HG03571 (cell line): ENCODE measurements at regions not wholly inside any gene's neighbourhood (a gene's known extent, or its start where the extent isn't known, plus 50 kb on each side); places are given as distances from the start of the nearest gene placed in this dataset.
"Not testable (repeated sequence)": the region's sequence is repeated elsewhere in the genome, so short reads cannot be mapped to it uniquely, and the experiment has no call there.

ENCODE experiments used
- ATAC-seq: cut with Tn5 transposase; IDR thresholded peaks from one replicate; pipeline ENCODE4 v1.9.1; 2021; ENCODE audit not compliant: unreplicated experiment

DNA sequence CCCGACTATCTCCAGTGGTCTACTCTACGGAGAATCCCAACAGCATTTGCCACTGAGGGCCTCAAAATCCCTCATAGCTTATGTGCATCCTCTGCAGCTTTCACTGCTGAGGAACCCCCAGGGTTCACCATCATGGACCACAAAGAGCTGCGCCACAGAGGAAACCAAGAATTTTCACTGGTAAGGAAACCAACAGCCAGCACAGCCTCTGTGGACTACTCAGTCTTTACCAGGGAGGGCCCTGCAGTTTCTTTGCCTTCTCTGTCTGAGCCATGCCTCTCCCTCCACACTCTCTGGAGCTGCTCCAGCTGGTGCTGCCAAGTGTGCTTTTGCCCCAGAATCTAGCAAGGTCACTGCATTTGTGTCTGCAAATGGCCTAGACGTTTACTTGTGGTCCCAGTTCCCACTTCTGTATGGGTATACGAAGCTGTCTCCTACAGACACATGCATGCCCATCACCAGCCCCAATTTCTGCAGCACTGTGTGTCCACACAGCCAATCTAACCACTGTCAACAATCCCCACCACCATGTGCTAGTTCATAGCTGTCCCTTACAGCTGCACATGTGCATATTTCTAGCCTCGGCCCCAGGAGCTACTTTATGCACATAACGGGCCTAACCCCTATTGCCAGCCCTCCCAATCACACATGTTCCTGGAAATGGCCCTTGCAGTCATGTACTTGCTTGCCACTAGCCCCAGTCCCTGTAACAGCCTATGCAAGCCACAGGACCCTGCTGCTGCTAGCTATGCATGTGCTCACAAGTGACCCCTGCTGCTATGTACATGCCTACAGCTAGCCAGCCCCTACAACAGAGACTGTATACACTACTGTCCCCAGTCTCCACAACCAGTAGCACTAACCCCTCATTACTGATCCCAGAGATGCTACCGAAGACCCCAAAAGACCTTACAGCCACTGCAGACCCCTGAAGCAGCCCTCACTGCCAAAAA is 1437.4 kb downstream of the CDH11 start:
- ATAC-seq: no peak

DNA sequence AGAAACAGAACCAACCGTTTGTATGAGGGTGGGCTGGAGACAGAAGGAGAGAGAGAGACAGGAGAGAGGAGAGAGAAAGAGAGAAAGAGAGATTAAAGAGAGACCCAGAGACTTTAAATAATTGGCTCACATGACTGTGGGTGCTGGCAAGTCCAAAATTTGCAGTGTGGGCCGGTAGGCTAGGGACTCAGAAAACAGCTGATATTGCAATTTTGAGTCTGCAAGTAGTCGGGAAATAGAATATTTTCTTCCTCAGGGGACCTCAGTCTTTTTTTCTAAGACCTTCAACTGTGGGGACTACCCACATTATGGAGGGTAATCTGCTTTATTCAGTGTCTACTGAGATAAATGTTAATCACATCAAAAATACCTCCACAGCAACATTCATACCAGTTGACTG is 1439.0 kb downstream of the CDH11 start:
- no peak for ATAC-seq

DNA sequence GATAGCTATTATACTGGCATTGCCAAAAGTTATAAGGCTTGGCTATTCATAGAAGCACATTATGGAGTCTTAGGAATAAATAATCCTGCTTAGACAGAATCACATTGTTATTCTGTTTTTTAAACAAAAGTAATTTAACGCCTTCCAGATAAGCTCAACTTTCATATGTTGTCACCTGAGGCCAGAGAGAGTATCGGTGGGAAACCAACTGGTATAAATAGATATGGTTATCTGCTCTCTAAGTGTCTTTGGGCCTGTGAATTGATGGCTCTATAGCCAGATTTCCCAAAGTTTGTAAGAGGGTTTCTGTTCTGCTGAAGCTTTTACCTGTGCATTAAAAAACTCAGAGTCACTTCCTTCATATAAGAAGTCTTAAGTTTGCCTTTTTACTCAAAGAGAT is 1449.4 kb downstream of the CDH11 start:
- no peak for ATAC-seq

DNA sequence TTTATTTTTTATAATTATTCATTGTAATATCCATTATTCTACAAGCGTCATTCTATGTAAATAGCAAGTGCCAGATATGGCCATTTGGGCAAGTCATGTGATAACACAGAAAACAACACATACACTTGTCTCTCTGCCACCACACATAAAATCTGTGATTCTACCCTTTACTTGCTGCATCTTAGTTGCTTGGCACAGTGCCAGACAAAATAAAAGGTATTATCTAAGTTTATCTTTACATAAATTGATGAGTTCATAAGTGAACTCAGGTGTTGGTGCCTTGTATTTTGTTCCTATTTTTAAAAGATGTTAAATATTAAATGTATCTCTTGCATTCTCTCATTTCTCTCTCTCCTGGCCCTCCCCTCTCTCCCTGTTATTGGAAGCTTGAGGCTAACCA is 1458.7 kb downstream of the CDH11 start:
- ATAC-seq: no peak

DNA sequence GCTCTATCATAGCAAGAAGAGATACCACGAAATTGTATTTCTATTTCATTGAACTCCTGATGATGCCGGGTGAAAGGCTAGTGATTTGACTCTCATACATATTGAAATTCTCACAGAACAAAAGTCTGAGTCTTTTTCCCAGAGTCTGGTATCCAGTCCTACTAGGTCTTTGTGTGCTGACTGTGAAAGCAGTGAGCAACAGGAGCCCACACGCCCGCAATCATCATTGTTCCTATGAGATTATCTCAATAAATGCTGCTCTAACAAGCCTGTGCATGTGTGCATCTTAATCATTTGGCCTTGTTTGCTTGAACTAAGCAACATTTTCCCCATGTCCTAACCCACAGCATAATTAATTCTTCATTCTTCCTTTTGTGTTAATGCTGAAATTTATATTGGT is 1466.0 kb downstream of the CDH11 start:
- no peak for ATAC-seq

DNA sequence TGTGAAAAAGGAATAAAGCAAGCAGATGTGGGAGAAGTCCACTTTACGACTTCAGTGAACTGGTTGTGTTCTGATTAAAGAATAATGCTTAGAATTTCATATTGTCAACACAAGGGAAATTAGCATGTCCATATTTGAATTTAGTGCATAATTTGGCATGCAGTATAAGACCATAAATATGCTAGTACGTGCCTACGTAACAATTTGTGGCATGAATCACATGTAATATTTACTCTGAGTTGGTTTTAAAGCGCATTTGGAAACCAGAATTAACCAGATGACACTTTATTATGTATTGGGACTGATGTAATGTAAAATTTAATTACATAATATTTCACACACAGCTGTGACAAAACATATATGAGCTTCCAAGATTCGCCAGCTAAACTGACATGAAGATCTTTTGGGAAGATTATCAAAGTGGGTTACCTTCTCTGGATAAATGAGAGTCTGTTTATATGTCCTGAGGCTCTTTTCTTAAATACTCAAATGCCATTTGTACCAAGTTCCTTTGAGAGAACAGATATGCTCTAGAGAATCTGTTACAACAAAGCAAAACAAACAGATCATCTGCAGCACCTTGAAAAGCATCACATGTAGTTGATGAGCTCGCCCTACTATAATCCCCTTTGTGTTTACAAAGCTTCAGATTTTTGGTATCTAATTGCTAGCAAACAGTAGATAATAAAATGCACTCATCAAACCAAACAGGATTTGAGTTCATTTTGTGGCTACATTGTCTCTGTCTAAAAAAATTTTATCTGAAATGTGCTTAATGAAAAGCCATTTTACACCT is 1468.6 kb downstream of the CDH11 start:
- no peak for ATAC-seq

DNA sequence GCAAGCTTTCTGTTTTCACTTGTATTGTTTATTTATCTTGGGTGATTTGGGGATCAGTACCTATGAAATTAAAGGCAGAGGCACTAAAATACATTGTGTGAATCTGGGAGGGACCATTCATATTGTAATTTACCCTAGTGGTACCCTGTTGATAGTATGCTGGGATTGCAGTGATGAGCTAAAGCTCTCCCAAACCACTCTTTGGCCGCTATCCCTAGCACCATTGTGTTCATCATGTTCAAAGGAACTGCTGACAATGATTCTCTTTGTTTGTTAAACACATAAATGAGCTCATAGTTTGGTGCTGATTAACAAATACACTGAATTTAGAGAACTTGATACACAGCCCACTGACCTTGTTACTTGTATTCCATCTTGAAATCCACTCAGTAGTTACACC is 1469.8 kb downstream of the CDH11 start:
- ATAC-seq: no peak

DNA sequence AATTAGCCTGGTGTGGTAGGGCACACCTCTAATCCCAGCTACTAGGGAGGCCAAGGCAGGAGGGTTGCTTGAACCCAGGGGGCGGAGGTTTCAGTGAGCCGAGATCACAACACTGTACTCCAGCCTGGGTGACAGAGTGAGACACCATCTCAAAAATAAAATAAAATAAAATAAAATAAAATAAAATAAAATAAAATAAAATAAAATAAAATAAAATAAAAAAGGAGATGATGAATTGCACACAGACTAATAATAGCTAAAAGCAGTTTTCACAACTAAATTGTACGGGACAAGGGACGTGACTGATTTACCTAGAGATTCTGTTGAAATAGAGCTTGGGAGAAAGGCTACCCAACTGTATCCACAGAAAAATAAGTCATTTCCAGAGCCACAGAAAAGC is 1471.3 kb downstream of the CDH11 start:
- no peak for ATAC-seq

DNA sequence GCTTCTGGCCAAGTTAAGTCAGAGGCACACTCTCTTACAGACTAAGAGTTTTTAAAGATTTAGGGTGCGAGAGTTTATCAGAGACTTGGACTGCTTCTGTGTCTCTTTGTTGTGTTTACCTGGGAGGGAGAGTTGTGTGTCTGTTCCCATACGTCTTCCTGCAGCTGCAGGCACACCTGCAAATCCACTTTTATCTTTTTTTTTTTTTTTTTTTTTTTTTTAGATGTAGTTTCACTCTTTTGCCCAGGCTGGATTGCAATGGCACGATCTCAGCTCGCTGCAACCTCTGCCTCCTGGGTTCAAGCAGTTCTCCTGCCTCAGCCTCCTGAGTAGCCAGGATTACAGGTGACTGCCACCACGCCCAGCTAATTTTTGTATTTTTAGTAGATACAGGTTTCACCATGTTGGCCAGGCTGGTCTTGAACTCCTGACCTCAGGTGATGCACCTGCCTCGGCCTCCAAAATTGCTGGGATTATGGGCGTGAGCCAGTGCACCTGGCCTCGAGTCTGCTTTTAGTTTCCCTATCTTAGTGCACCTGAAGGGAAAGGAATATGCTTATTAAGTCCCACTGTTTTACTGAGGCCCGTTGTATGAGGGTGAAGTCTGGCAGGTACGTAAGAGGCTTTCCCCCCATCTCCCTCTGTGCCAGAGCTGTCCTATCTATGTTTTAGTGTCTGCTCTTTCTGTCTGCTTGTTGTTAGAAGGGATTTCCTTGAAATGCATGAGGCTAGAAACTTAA is 1488.0 kb downstream of the CDH11 start:
- not testable (repeated sequence) for ATAC-seq

DNA sequence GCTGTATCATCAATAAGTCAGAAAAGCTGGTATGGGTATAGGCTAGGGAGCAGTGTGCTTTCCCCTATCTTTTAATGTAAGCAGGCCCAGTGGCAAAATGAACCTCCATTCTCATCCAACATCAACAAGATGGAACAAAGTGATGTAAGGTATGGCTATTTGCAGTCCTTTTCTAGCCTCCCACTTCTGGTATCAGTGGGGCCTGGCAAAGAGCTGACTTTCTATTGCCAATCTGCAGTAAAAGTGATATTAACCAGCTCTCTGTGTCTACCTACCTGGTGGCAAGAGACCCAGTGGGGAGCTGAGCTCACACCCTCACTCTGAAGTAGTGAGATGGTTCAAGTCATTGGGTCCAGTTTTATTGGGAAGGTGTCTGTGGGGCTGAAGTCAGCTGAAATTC is 1492.6 kb downstream of the CDH11 start:
- no peak for ATAC-seq

DNA sequence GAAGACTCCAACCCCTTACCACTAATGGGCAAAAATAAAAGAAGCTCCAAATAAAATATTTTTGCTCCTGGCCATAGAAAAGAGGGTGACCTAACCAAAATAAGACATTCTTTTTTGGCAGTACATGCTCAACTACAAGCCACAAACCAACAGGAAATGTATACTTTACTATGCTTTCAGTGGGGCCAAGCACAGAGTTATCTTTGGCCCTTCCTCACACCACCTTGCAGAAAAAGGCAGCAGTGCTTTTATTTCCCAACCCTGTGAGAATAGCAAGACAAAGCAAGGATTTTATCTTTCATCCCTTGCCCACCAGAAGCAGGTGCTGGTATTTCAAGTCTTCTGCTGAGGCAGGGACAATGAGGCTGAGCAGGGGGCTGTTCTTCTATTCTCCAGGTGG is 1493.1 kb downstream of the CDH11 start:
- no peak for ATAC-seq

DNA sequence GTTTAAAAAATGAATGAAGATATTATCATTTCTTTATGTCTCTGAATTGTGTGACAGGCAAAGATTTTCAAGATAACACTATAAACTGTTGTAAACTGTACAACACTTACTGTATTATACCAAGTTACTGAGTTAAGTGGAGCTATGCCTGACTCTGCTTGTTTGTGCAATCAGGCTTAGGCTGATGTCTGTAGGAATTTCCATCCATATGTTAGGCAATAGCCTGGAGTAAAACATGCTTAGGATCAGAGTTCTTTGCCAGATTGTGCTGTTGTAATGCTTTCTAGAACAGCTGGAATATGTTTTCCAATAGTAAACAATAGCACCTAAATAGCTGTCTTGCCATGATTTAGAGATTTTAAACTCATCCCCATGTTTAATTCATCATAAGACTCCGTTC is 1496.7 kb downstream of the CDH11 start:
- ATAC-seq: no peak

DNA sequence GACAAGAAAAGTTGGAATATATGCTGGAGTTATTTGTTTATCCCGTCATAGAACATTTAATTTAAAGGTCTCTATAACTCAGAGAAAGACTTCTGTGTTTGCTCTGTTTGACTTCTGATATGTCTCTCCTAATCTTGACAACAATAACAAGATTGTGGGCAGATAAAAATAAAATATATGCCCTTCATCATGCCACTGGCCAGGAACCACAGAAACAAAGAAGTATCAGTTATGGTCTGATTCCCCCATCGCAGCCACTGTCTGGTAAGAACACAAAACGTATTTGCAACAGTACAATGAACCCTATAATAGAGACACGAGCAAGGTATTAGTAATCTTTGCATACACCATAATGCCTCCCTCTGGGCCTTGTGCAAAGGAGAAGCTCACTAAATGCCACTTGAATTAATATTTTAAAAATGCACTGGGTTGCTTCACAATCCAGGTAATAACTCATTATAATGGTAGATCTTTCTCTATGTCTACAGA is 1498.3 kb downstream of the CDH11 start:
- no peak for ATAC-seq

DNA sequence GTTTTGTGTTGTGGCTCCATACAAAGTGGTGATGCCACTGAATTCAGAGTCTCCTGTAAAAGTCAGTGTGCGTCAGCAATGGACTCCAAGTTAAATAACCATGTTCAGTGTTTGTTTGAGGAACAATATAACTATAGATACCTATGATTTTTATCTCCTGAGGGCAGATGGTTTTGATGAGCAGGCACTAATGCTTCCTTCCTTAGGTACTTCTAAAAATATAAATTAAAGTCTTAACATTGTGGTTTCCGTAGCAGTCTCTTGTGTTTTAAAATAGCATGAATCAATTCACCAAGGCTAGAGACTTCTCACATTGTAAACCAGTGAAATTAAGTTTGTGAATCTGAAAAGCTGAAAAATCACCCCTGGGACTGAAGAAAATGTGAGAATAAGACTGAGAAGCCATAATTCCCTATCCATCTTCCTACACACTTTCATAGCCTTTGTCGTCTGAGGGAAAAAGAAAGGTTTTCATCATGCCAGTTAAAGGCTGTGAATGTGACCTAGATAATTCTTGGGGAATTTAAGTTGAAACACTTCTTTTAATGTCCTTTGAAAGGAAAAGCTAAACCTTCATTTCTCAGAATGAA is 1502.9 kb downstream of the CDH11 start:
- ATAC-seq: no peak

DNA sequence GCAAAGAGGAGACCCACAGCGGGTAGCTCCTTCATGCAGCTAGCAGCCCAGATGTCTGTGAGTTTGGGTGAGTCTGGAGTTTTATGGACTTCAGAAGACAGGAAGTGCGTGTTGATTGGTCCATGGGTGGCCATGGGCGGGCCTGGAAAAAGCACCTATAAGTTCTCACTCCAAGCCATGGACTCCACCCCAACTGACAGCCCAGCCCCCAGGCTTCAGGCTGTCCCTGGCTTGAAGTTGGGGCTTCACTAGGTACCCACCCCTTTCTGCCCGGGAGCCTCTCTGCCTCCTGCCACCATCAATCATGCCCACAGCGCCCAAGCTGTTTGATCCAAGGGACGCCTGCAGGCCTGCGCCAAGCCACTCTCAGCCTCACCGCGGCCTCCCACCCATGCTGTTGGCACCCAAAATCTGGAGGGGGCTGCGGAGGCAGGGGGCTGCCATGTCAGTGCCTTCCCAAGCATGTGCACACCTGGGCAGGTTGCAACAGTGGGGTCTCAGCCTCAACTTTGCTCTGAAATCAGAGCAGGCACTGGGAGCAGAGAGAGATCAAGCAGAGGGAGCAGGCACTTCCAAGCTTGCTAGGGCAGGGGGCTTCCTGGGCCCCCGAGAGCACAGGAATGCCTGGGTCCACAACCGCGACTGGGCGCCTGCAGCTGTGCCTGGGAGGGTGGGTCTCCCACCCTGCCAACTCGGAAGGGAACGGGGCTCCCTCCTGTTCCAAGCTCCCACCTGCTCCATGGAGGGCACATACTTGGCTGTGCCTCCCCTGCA is 1503.7 kb downstream of the CDH11 start:
- ATAC-seq: no peak

DNA sequence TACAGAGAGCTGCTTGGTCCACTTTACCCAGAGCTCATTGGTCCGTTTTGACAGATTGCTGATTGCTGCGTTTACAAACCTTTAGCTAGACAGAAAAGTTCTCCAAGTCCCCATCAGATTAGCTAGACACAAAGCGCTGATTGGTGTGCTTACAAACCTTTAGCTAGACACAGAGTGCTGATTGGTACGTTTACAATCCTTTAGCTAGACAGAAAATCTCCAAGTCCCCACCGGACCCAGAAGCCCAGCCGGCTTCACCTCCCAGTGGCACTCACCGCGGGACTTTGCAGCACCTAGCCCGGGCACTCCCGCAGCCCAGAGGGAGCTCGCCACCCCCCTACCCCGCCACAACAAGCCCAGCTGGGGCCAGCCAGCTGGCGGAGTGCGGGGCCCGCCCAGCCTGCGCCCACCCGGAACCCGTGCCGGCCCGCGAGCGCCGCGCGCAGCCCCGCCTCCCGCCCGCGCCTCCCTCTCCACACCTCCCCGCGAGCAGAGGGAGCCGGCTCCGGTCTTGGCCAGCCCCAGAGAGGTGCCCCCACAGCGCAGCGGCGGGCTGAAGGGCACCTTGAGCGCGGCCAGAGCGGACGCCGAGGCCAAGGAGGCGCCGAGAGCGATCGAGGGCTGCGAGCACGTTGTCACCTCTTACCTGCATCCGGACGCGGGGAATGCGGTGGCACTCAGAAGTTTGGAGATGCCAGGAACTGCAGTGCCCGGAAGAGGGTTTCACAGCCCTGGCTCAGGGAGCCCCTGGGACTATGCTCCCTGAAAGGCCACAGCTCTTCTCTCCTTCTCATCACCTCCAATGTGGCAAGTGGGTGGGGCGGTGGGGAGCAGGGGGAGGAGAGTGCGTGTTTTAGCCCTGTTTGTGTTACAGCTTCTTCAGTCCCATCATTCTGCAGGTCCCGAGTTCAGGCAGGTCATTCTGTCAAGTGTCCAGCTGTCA is 1504.5 kb downstream of the CDH11 start:
- no peak for ATAC-seq

DNA sequence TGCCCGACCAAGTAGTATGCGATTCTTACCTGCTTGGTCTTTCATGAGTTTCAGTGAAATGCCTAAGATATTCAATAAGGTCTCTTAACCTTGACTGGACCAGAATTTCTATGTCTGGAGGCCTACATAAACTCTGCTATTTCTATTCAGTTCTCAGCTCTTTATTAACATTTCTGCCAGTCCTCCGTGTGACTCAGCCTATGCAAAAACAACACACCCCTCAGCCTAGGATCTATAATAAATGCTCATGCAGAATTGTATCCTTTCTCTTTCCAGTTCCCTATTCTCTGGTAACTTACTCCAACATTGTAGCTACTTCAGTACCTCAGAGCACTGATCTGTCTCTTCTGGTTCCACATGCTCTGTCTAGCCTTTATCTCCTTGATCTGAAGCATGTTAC is 1507.4 kb downstream of the CDH11 start:
- no peak for ATAC-seq

DNA sequence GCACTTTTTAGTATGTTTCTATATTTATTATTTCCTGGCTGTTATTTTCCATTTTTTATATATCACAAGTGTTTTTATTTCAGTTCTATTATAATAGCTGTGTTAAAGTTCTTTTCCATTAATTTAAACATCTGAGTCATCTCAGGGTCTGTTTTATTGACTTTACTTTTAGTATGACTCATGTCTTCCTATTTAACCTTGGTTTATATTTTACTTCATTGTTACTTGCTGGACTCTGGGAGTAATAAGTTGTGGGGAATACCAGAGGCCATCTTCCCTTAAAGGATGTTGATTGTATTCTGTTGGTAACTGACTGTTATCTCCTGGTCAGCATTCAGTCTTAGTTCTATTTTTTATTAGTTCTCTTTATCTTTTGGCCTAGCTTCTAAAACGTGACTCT is 1508.2 kb downstream of the CDH11 start:
- ATAC-seq: no peak
